ENCODE measurements at regions not wholly inside any gene's neighbourhood (a gene's known extent, or its start where the extent isn't known, plus 50 kb on each side); places are given as distances from the start of the nearest gene placed in this dataset.

DNA sequence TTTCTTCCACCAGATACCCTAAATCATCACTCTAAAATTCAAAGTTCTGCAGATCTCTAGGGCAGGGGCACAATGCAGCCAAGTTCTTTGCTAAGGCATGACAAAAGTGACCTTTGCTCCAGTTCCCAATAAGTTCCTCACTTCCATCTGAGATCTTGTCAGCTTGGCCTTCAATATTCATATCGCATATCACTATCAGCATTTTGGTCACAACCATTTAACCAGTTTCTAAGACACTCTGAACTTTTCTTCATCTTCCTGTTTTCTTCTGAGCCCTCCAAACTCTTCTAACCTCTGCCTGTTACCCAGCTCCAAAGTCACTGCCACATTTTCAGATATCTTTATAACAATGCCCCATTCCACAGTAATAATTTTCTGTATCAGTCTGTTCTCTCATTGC lies 452.6 kb upstream of the TRIB2 start:
- no peak for TF ChIP-seq POLR2A (IDR thresholded peaks at IDR 0.05)
- TF ChIP-seq, protein P1, sequence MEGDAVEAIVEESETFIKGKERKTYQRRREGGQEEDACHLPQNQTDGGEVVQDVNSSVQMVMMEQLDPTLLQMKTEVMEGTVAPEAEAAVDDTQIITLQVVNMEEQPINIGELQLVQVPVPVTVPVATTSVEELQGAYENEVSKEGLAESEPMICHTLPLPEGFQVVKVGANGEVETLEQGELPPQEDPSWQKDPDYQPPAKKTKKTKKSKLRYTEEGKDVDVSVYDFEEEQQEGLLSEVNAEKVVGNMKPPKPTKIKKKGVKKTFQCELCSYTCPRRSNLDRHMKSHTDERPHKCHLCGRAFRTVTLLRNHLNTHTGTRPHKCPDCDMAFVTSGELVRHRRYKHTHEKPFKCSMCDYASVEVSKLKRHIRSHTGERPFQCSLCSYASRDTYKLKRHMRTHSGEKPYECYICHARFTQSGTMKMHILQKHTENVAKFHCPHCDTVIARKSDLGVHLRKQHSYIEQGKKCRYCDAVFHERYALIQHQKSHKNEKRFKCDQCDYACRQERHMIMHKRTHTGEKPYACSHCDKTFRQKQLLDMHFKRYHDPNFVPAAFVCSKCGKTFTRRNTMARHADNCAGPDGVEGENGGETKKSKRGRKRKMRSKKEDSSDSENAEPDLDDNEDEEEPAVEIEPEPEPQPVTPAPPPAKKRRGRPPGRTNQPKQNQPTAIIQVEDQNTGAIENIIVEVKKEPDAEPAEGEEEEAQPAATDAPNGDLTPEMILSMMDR (IDR thresholded peaks at IDR 0.05), result no peak
- intact Hi-C loops (cut with DNase I; ENCODE audit: low total_unique reads), result no loop called here
- no peak for DNase-seq (ENCODE audit: low spot score in 2 of 2)
- WGBS, 2 donors, result 52 to 54% methylated on average over 1 of the region's 1 CpG
- no peak overlapping the region for H3K4me3 ChIP-seq (ENCODE audit: low read depth, poor library complexity, severe bottlenecking)

DNA sequence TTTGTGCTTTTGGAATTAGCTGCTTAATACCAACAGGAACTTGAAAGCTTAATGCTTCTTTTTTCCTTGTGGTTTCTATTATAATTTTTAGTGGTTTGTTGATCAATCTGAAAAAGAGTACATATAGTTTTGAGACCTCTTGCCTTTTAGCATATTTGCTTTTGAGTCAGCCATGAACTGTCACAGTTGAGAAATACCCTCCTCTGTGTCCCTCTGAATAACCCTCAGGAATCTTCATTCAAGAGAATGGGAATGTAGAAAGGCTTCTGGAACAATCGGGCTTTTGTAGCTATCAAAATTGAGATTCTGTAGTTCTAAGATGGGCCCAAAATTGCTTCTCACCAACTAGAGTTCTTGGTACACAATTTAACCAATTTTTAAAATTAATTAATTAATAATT lies 451.1 kb upstream of the TRIB2 start:
- TF ChIP-seq, protein P1 (IDR thresholded peaks at IDR 0.05), result no peak
- no peak for TF ChIP-seq POLR2A (IDR thresholded peaks at IDR 0.05)
- DNase-seq (ENCODE audit: low spot score in 2 of 2), result no peak
- intact Hi-C loops (cut with DNase I; ENCODE audit: low total_unique reads), result no loop called here
- H3K4me3 ChIP-seq (ENCODE audit: low read depth, poor library complexity, severe bottlenecking), result no peak overlapping the region
- WGBS, 2 donors, result 86 to 94% methylated on average over 1 of the region's 1 CpG

DNA sequence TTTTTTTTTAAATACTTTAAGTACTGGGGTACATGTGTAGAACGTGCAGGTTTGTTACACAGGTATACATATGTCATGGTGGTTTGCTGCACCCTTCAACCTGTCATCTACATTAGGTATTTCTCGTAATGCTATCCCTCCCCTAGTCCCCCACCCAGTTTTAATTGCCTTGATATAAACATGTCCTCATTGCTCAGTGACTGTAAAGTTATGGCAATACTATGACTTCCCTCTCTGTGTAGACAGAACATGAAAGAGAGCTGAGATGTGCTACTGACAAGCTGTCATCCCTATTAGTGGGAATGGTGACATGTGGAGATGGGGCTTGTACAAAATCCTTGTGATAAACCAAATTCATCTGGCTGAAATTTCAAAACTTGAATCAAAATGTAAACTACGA lies 449.7 kb upstream of the TRIB2 start:
- WGBS, 2 donors, result 91 to 94% methylated on average over 3 of the region's 3 CpGs
- no peak for DNase-seq (ENCODE audit: low spot score in 2 of 2)
- TF ChIP-seq POLR2A (IDR thresholded peaks at IDR 0.05), result no peak
- TF ChIP-seq, protein P1 (IDR thresholded peaks at IDR 0.05), result no peak
- H3K4me3 ChIP-seq (ENCODE audit: low read depth, poor library complexity, severe bottlenecking), result no peak overlapping the region
- intact Hi-C loops (cut with DNase I; ENCODE audit: low total_unique reads), result no loop called here

DNA sequence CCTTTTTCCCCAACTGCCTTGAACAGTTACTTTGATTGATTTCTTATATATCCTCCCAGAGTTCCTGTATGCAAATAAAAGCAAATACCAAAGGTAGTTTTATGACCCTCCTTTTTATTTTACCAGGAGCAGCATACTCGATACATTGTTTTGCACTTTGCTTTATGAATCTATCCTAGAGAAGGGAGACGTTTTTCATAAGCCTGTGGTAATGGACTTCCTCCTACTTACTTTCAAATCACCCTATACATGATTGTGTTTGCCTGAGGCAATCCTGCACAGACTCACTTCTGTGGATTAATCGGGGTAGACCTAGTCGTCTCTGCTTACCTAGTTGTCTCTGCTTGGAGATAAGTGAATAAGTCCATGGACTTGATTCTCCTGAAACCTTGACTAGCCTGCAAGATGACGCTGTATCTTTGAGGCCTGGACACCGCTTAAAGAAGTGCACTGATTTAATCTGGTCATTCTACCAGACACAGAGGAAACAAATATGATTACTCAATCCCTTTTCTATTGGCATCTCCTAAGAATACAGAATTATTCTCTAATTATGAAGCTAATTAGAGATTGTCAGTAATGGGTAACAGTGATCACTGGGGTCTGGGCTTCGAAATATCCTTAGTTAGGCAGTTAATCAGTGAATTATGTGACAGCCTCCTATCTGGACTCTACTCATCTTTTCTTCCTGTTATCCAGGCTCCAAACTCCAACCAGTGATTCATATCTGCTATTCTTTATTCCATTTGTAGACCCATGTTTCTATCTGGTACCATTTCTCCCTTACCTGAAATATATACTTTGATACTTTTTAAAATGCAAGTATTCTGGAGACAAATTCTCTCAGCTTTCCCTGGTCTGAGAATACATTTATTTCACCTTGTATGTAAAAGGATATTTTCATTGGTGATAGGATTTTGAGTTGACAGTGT lies 447.4 kb upstream of the TRIB2 start:
- intact Hi-C loops (cut with DNase I; ENCODE audit: low total_unique reads), result no loop called here
- WGBS, 2 donors, result 78 to 82% methylated on average over 7 of the region's 7 CpGs
- H3K4me3 ChIP-seq (ENCODE audit: low read depth, poor library complexity, severe bottlenecking), result no peak overlapping the region

DNA sequence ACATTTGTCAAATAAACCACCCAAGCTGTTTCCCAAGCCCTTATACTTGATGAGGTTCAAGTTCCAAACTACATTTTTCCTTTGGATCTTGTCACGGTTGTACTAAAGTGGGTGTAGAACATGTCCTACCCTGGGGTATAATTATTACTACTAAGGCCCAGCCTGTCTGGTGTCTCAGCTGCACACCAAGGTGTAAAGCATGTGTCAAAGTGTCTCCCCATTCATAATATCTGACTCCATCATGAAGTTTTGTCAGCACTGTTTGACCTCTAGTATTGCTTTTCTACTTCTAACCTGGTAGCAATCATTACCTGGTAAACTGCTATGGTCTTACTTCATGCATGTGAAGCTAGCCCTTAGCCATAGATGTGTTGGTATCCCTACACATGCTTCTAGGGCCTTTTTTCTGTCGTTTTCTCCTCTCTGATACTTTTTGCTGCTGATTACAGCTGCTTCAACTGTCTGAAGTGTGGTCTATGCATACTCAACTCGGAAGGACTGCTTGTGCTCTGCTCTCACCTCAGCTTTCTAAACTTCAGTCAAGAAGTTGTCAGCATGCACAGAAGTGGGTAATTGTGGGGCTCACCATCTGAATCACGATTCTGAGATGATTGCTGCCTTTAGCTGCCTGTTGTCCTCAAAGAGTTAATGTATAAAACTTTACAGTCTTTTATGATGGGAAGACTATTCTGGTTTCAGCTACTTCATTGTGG lies 445.7 kb upstream of the TRIB2 start:
- TF ChIP-seq POLR2A (IDR thresholded peaks at IDR 0.05), result no peak
- TF ChIP-seq, protein P1 (IDR thresholded peaks at IDR 0.05), result no peak
- intact Hi-C loops (cut with DNase I; ENCODE audit: low total_unique reads), result no loop called here
- no peak overlapping the region for H3K4me3 ChIP-seq (ENCODE audit: low read depth, poor library complexity, severe bottlenecking)
- 75 to 77% methylated on average over 4 of the region's 4 CpGs for WGBS, 2 donors
- DNase-seq (ENCODE audit: low spot score in 2 of 2), result no peak

More for the DNA sequence above, 447.4 kb upstream of the TRIB2 start:
- TF ChIP-seq, protein P1 (IDR thresholded peaks at IDR 0.05), result no peak
- TF ChIP-seq POLR2A (IDR thresholded peaks at IDR 0.05), result no peak
- DNase-seq (ENCODE audit: low spot score in 2 of 2), result no peak
